HG02943 (cell line): ENCODE measurements at regions not wholly inside any gene's neighbourhood (a gene's known extent, or its start where the extent isn't known, plus 50 kb on each side); places are given as distances from the start of the nearest gene placed in this dataset.
"Not testable (repeated sequence)": the region's sequence is repeated elsewhere in the genome, so short reads cannot be mapped to it uniquely, and the experiment has no call there.

Experiments used
- ATAC-seq: cut with Tn5 transposase; IDR thresholded peaks from one replicate; pipeline ENCODE4 v1.9.1; 2021; ENCODE audit warnings: mild to moderate bottlenecking, low read depth, moderate library complexity; ENCODE audit not compliant: unreplicated experiment

DNA sequence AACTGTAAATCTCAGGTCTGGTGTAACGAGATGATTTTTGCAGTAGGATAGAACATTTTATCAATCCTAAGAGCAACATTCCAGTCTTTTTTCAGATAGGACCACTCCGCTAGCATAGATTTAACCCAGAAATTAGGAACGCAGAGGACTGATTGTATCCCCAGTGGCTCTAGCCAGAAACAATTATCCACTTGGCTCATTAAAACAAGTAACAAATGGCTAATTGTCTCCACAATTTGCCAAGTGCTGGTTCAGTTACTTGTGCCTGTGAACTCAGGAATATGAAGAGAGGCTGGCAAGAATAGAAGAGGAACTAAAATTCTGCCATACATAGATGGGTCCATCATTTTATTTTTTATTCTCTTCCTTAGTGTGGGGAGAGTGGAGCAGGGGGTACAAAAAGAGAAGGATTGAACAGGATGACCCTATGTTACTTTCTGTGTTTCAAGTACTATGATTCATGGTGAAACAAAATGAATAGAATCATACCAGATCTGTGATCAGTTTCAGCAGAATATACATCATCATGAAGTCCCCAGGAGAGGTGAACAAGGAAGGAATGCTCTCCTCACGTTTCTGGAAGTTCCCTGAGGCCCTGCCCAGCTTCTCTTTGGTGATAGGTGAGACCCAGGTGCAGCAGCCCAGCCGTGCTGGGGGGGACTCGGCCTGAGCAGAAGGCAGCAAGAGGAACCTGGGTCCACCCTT lies 121.6 kb downstream of the ARL4C start:
- no peak for ATAC-seq

DNA sequence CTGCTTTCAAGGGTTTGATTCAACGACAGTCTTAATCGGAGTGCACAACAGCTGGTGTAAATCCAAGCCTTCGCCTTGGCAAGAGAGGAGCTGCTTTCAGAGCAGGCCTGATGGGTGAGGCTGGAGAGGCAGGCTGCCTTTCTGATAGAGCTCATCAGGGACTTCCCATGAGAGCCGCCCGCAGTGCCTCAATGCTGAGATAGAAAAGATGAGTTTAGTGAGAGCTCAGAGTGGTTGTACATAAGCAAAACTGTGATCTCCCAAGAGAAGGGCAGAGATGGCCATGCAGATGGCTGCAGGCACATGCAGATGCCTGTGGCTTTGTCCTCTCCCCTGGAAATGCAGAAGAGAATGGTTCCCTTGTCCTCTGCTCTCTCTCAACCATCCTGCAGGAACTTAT lies 122.1 kb downstream of the ARL4C start:
- ATAC-seq = no peak

DNA sequence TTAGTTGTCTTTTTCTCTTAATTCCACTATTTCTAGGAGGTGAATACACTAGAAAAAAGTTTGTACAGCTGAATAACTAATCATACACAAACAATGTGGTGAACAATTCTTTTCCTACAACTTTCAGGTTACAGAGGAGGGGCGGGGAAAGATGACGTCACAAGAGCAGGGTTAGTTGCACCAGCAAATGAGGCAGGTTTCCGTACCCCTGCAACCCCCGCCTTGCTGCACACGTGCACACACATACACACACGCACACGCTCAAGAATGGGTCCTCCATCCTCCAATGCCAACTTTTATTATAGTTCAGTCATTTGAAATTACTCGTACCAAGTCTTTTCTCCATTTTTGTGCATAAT lies 122.8 kb downstream of the ARL4C start:
- ATAC-seq = no peak

DNA sequence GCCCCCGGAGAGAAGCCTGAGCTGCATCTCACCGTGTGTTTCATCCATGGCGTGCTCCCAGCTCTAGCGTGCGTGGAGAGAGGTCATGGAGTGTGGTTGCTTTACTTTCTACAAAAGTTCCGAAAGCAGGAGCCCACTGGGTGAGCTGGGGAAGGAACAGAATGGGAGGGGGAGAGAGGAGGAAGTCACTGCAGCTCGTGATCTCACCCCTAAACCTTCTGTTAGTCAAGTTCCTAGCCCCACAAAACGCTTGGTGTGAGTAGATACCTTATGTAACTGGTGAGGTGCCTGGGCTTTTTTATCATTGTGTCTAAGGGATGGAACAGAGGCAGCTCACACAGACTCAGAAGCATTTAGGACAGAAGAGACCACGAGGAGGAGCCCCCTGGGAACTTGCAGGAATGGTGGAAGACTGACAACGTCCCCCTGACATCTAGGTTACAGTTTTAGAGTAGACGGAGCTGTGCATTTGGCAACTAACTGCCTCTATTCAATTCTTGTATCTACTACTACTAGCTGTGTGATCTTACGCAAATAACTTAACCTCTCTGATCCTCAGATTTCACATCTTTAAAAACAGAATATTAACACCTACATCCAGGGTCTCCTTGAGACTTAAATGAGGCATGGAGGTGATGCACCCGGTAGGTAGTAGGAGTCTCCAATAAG lies 123.3 kb downstream of the ARL4C start:
- no peak for ATAC-seq

DNA sequence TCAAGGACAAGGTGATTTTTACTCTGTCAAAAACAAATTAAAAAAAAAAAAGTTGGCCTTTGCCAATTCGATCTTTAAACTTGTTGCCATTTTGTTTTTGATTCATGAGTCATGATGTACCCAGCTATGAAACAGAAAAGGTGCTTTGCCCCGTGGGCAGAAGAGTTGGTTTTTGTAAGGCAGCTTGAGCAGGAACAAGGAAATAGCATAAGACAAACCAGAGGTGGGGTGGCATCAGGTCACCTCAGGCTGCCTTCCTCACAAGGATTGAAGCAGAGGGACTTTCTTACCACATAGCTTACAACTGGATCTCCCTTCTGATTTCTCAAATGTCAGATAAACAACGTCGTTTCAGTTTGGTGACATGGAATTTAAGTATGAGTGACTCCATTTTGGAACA lies 123.8 kb downstream of the ARL4C start:
- no peak for ATAC-seq

DNA sequence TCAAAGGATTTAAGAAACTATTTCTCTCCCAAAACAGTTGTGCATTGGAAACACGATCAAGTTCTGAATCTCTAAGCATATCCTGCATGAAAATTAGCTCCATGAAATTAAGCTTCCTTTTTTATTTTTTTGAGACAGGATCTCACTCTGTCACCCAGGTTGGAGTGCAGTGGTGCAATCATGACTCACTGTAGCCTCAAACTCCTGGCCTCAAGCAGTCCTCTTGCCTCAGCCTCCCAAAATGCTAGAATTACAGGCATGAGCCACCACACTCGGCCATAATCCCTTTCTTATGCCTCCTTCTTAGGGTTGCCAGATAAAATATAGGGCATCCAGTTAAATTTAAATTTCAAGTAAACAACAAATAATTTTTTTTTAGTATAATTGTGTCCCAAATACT lies 124.4 kb downstream of the ARL4C start:
- ATAC-seq = no peak

DNA sequence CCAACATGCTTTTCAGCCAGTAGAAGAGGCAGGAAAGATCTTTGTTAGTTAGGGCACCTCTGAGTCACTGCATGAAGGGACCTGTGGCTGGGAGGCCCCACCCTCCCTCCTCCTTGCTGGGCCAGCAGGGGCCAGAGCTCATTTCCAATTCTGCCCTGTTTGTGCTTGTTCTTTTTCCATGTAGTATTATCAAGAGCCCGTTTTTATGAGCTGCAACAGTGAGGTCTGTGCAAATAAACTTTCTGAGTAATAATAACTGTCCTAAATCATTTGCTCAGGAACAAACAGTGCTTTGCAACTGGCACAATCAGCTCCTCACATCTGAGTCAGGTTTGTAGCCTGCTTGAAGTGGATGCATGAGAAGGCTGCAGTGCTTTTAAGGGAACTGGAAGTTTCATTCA lies 128.0 kb downstream of the ARL4C start:
- no peak for ATAC-seq

DNA sequence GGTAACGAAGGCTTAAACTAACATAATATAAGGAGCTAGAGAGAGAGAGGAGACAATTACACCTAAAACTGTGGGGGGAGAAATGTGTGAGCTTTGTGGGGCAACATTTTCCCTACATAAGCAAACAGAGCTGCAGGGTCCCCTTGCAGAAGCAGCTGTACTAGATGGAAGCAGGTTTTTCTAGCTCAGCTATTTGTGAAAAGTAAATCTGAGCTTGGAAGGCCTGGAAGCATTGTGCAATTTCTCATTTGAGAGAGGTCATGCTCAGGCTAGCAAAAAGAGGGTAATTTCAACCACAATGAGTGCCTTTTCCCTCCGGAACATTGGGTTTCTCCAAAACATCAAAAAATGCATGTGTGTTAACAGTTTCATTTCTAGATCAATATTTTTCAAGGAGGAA lies 130.0 kb downstream of the ARL4C start:
- ATAC-seq = no peak

DNA sequence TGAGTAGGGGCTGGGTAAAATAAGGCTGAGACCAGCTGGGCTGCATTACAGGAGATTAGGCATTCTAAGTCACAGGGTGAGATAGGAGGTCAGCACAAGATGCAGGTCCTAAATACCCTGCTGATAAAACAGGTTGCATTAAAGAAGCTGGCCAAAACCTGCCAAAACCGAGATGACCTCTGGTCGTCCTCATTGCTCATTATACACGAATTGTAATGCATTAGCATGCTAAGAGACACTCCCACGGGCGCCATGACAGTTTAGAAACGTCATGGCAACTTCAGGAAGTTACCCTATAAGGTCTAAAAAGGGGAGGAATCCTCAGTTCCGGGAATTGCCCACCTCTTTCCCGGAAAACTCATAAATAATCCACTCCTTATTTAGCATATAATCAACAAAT lies 132.2 kb downstream of the ARL4C start:
- ATAC-seq = no peak

DNA sequence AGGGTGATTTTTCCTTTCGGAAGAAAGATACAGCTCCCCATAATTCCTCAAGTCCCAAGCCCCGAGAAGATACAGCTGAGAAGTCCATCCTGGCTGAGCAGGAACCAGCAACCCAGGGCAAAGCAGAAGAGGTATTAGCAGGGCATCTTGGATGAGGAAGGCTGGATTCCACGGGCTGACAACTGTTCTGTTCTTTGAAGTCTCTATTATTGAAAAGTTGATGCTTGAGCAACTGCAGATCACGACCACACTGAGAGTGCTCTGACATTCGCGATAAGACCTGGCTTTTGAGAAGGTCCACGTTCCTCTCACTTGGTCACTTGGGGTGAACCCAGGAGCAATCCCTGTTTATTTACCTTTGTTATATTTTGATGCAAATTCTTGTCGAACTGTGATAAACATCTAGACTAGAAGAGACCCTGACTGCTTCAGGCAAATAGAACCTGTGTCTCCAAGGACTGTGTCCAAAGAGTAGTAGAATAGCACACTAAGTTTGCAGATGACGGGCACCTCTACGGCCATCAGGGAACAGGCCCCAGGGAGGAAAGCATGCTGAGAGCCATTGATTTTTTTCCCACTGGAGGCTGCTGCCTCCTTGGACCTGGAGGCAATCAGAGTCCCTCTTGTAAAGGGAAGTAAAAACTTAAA lies 133.1 kb downstream of the ARL4C start:
- no peak for ATAC-seq

DNA sequence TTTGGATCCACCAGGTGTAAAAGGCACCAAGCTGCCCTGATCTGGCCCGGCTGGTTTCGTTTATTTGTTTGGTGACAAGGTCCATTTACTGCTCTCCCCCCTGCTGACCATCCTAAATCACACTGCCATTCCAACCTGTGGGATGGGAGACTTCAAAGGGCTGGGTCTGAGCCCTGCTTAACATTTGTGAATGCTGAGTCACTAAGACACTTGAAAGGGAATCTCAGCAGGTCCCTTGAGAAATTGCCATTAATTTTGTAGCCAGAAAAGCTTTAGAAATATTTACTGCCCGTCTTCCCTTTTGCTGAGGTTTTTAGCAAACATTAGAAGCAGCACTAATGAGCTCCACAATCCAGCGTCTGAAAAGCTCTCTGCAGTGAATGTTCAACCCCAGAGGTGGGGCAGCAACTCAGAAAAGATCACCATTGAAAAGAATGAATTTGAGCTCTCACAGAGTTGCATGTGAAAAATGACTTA lies 133.8 kb downstream of the ARL4C start:
- no peak for ATAC-seq

DNA sequence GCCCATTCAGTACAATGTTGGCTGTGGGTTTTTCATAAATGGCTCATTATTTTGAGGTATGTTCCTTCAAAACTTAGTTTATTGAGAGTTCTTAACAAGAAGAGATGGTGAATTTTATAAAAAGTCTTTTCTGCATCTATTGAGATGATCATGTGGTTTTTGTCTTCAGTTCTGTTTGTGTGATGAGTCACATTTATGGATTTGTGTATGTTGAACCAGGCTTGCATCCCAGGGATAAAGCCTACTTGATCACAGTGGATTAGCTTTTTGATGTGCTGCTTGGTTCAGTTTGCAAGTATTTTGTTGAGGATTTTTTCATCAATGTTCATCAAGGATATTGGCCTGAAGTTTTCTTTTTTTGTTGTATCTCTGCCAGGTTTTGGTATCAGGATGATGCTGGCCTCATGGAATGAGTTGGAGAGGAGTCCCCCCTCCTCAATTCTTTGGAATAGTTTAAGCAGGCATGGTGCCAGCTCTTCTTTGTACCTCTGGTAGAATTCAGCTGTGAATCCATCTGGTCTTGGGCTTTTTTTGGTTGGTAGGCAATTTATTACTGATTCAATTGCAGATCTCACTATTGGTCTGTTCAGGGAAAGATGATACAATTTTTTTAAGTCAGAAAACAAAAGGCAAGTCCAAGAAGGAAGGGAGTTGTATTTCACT lies 136.4 kb downstream of the ARL4C start:
- ATAC-seq = not testable (repeated sequence)

DNA sequence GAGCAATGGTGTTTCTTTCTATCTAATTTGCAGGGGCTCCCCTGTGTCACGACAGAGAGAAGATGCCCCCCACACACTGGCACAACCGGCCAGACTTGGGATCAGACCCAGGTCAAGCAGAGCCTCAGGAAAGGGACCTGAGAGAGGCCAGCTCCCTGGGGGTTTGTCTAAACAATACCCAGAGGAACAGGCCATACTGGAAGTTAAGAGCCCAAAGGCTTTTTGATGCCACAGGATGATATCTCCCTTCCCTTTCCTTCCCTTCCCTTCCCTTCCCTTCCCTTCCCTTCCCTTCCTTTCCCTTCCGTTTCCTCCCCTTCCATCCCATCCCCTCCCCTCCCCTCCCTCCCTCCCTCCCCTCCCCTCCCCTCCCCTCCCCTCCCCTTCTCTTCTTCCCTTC lies 139.2 kb downstream of the ARL4C start:
- no peak for ATAC-seq

DNA sequence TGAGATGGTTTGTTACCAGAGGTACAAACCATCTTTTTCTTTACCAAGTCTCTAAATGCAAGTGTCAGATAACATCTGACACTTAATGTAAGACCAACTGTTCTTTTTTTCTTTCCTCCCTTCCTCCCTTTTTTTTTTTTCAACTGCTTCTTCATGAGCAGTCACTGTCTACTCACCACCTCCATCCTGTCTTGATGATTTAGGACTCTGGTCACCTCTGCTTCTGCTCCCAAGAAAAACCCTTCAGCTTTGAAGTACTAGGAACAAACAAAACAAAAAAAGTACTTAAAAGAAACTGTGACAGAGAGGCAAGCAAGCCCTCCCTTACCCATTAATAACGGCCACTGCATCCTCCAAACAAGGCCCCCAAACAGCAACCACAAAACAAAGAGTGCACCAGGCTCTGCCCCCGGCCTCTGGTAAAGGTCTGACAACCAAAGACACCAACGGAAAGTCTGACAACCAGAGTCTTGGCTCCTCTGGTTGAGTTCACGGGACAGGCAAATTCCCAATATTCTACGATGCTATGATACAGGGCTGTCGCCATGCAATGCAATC lies 141.0 kb downstream of the ARL4C start:
- no peak for ATAC-seq

DNA sequence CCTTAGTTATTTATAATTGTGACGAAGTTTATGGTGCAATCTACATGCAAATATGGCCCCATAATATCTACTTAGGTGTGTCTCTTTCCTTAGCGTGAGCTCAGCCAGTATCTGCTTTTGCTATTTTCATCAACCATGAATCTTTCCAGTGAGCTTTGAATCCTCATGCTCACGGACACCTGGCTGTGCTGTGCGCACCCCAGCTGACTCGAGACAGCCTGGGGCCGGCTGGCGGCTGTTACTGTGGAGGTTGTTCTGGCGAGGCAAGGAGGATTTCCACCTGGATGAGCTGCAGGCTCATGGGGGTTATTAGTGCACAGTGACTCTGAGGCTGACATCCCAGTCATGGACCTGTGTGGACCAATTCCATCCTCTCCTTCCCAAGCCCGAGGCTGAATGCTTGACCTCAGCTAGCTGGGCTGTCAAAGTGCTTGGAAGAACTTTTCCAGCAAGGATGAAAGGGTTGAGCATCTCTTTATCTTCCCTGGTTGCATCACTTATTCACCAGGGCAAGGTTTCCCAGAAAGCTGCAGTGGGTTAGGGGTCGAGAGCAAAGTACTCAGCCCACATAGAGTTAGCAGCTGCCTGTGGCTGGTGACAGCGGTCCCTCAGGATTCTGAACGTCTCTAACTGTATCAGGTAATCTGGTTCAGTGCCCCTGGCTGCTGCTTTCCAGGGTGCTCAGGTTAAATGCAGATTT lies 141.7 kb downstream of the ARL4C start:
- no peak for ATAC-seq

DNA sequence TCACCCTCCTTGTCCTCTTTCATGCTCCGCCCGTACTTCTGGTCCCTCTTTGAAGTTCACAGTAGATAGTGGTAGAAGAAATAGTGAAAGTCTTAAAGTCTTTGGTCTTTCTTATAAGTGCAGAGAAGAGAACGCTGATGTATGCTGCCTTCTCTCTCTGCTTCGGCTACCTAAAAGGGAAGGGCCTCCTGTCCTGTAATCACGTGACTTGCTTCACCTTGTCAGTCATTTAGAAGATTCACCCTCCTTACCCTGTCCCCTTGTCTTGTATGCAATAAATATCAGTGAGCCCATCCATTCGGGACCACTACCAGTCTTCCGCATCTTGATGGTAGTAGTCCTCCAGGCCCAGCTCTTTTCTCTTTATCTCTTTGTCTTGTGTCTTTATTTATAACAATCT lies 144.6 kb downstream of the ARL4C start:
- ATAC-seq = no peak

DNA sequence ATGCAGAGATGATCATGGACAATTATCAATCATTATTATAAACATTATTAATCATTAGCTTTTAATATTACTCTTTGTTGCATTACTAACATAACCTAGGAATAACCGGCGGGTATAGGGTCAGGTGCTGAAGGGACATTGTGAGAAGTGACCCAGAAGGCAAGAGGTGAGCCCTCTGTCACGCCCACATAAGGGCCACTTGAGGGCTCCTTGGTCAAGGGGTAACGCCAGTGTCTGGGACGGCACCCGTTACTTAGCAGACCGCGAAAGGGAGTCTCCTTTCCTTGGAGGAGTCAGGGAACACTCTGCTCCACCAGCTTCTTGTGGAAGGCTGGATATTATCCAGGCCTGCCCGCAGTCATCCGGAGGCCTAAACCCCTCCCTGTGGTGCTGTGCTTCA lies 145.0 kb downstream of the ARL4C start:
- ATAC-seq = not testable (repeated sequence)

DNA sequence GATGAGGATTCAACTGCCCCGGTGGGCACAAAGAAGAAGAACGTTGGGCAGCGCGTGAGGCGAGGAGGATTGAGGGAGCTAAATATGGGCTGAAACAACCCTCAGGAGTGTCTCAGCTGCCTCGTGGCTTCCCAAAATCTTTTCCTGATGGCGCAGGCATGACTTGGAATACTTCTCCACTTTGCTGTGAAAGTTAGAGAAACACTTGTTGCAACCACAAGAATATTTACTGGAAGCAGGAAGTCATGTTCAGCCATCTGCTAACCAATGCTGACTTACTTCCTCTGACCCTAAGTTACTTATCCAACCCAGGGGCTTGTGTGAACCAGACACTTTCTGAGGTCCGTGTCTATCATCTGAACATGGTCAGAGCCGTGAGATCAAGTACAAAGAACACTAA lies 148.8 kb downstream of the ARL4C start:
- no peak for ATAC-seq

DNA sequence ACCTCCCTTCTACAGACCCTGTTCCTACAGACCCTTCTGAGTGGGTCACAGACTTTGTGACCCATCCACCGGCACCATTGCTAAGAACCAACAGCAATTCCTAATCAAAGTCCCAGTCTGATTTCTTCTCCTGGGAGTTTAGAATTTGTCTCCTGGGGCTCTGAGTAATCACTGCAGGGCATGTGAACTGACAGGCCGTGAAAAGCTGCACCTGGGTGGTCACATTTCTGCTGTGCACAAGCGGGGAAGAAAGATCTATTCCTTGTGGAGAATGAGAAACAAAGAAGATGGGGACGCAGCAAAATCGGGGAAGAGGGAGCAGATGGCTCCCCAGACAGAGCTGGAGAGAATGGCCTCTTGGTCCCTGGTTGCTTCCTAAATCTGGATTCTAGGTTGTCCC lies 151.0 kb downstream of the ARL4C start:
- ATAC-seq = no peak

DNA sequence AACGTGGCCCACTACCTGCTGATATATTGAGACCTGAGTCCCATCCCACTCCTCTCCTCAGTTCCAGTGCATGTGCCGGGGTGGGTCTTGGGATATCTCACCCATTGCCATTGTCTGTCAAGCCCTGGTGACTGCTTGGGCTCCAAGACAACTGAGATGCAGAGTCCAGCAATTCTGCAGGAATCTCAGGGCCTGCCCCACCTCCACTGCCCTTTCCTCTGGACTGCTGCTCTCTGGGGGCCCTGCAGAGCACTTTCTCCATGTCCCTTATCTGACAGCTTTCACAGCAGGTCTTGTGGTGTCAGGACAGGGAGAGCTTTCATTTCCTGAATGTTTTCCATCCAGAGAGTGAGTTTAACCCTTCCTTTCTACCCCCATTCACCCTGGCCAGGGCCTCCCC lies 152.9 kb downstream of the ARL4C start:
- no peak for ATAC-seq
